Endothelial cell of umbilical vein (primary cell): ENCODE measurements at regions not wholly inside any gene's neighbourhood (a gene's known extent, or its start where the extent isn't known, plus 50 kb on each side); places are given as distances from the start of the nearest gene placed in this dataset.

Experiments
- BruUV-seq: library from RNA; stranded (reverse); fragments of 400-500 nt; replicated peaks from 2 replicates; lab custom pipeline; 2021; lab: Mats Ljungman, UMichigan
- CTCF ChIA-PET: fragments of 300-600, 350-600 bp; sonication (Branson Sonifier 250); formaldehyde crosslinking; loops from one replicate; lab custom pipeline; 2021; ENCODE audit warnings: antibody characterized with exemption, inconsistent platforms; lab: Charles Lee
- POLR2A ChIA-PET: fragments of 300-600, 350-600 bp; sonication (Branson Sonifier 250); formaldehyde crosslinking; loops from one replicate; lab custom pipeline; 2021; ENCODE audit warnings: antibody characterized with exemption, inconsistent platforms; lab: Charles Lee
- DNase-seq: peaks from one replicate; pipeline ENCODE4 v3.0.0-alpha.2; 2011; ENCODE audit warnings: low read depth, low spot score
- FAIRE-seq: peaks from 2 replicates; lab custom pipeline; 2011; peaks lifted over from hg19 to GRCh38; lab: Jason Lieb, UNC
- H2AFZ ChIP-seq: 2 replicates; pipeline ENCODE4 v1.6.0; 2012; ENCODE audit warnings: low read depth, low read length, control low read depth, inconsistent platforms
- H3K27ac ChIP-seq: 2 replicates; pipeline ENCODE4 v1.5.1; 2011; ENCODE audit warnings: low read depth, mild to moderate bottlenecking, control low read depth, low read length, moderate library complexity; ENCODE audit not compliant: insufficient read depth
- H3K27me3 ChIP-seq, 2 experiments: 2 replicates each; pipeline versions ENCODE4 v1.6.0 to v1.6.1; 2011; ENCODE audit warnings: low read length in 2 of 2, mixed read lengths in 1 of 2; ENCODE audit not compliant: control insufficient read depth in 2 of 2, insufficient read depth in 2 of 2
- H3K36me3 ChIP-seq, 2 experiments: 2 replicates in 1 of 2; 3 replicates in 1 of 2; pipeline ENCODE4 v1.5.1; 2011; ENCODE audit warnings: low read length in 2 of 2, mild to moderate bottlenecking in 1 of 2, moderate library complexity in 1 of 2; ENCODE audit not compliant: control insufficient read depth in 2 of 2, insufficient read depth in 2 of 2; ENCODE audit errors: extremely low read depth in 1 of 2
- H3K4me1 ChIP-seq: 3 replicates; pipeline ENCODE4 v1.5.1; 2011; ENCODE audit warnings: mild to moderate bottlenecking, low read length; ENCODE audit not compliant: control insufficient read depth, insufficient read depth; ENCODE audit errors: extremely low read depth
- H3K4me2 ChIP-seq: 2 replicates; pipeline ENCODE4 v1.6.1; 2011; ENCODE audit warnings: low read length, control low read depth, mixed read lengths; ENCODE audit not compliant: insufficient read depth
- H3K4me3 ChIP-seq, 3 experiments: fragments of 200-600 bp in 1 of 3; sonication (generic), shearing (Covaris generic) in 1 of 3; replicated peaks in 1 of 3; 2 replicates each; pipeline ENCODE4 v1.5.1; 2011 to 2016; ENCODE audit warnings: control low read depth in 3 of 3, low read length in 3 of 3, mild to moderate bottlenecking in 2 of 3, inconsistent platforms in 1 of 3, low read depth in 1 of 3, moderate library complexity in 1 of 3; ENCODE audit not compliant: insufficient read depth in 1 of 3
- H3K79me2 ChIP-seq: 2 replicates; pipeline ENCODE4 v1.6.0; 2012; ENCODE audit warnings: low read length, inconsistent platforms; ENCODE audit not compliant: control insufficient read depth, insufficient read depth
- H3K9ac ChIP-seq: replicated peaks from 2 replicates; pipeline ENCODE3; 2011; ENCODE audit warnings: low read length, control low read depth; ENCODE audit not compliant: insufficient read depth; ENCODE audit errors: extremely low read depth
- H3K9me1 ChIP-seq: replicated peaks from 3 replicates; pipeline ENCODE4 v1.6.0; 2011; ENCODE audit warnings: mild to moderate bottlenecking, low read length; ENCODE audit not compliant: control insufficient read depth, insufficient read depth; ENCODE audit errors: extremely low read depth
- H3K9me3 ChIP-seq: replicated peaks from 2 replicates; pipeline ENCODE4 v1.5.1; 2012; ENCODE audit warnings: low read length, inconsistent platforms; ENCODE audit not compliant: control insufficient read depth, insufficient read depth
- H4K20me1 ChIP-seq: replicated peaks from 2 replicates; pipeline ENCODE3; 2011; ENCODE audit warnings: mild to moderate bottlenecking, low read length; ENCODE audit not compliant: control insufficient read depth, insufficient read depth; ENCODE audit errors: extremely low read depth
- EZH2 ChIP-seq: IDR thresholded peaks from 2 replicates; pipeline ENCODE4 v1.6.1; 2012; ENCODE audit warnings: borderline replicate concordance, low read depth, mild to moderate bottlenecking, moderate library complexity, low read length, inconsistent platforms; ENCODE audit not compliant: severe bottlenecking
- FOS ChIP-seq: IDR thresholded peaks from 2 replicates; pipeline ENCODE4 v1.6.1; 2011; ENCODE audit warnings: mild to moderate bottlenecking, low read length, moderate library complexity, borderline replicate concordance; ENCODE audit not compliant: insufficient read depth
- GATA2 ChIP-seq: IDR thresholded peaks from 2 replicates; pipeline ENCODE4 v1.7.0; 2011; ENCODE audit warnings: low read depth, mild to moderate bottlenecking, moderate library complexity, mixed read lengths, low read length; ENCODE audit not compliant: insufficient read length, insufficient read depth
- JUN ChIP-seq: IDR thresholded peaks from 2 replicates; pipeline ENCODE4 v1.6.1; 2011; ENCODE audit warnings: borderline replicate concordance, low read depth; ENCODE audit not compliant: insufficient read length, insufficient read depth
- POLR2A ChIP-seq: IDR thresholded peaks from 2 replicates; pipeline ENCODE4 v1.6.1; 2012; ENCODE audit warnings: low read depth, mild to moderate bottlenecking, control low read depth, low read length
- POLR2AphosphoS5 ChIP-seq: IDR thresholded peaks from 2 replicates; pipeline ENCODE4 v1.6.1; 2012; ENCODE audit warnings: low read depth, mild to moderate bottlenecking, control low read depth, low read length, moderate library complexity; ENCODE audit not compliant: insufficient read depth
- dilution Hi-C: fragments of 300-500 bp; cut with MboI; formaldehyde crosslinking; loops from one replicate; pipeline ENCODE4 v1.15.0; 2019; ENCODE audit warnings: low sequenced_read_pairs; ENCODE audit not compliant: extremely low pct_ligation_motif_present
- intact Hi-C: fragments of 100-400 bp; cut with micrococcal nuclease; formaldehyde crosslinking; loops from one replicate; pipeline ENCODE4 v1.10.0; 2022
- TF ChIP-seq, protein P1 (sequence below), 2 donors: IDR thresholded peaks; 1 replicate in 1 of 2; 2 replicates in 1 of 2; pipeline ENCODE4 v1.5.1; 2011; ENCODE audit warnings: low read length in 2 of 2, mild to moderate bottlenecking in 2 of 2, moderate library complexity in 2 of 2, control low read depth in 1 of 2, inconsistent platforms in 1 of 2, low read depth in 1 of 2; ENCODE audit not compliant: insufficient read depth in 1 of 2; ENCODE audit errors: extremely low read depth in 1 of 2

DNA sequence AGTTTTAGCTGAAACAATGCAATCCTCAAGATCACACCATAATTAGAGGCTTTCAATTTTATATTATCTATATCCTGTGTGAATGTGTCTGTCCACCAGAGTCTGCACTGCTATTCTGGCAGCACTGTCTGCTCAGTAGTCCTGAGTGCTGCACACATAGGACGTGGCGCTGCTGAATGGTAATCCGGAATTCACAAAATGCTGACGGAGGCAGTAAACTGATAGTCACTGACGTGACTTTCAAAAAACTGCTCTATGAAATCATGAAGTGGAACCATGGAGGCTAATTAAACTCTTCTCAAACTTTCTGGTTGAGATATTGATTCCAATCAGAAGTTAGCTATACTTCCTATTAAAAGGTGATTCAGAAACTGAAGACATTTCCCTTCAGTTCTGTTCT, 190.8 kb upstream of the NOX3 start:
- H3K27me3 ChIP-seq = no peaks in the 10 kb centered on the region
- H2AFZ ChIP-seq = no peak overlapping the region
- POLR2A ChIA-PET = no interaction called here

DNA sequence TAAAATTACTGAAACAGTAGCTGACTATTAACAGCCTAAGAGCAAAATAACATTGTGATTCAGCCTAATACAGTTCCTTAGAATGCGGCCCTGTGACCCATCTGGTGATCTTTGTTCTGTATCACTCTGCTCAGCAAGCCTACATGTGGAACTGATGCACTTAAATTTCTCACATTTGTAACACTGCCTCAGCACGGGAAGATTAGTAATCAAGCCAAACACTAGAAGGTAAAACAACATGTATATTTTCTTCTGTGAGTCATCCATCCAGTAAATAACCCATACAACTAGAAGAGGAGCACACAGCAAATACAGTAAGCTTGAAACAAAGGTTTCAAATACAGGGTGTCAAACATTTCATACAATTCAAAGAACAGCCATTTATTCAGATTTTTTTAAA, 189.7 kb upstream of the NOX3 start:
- no peak for TF ChIP-seq EZH2
- TF ChIP-seq POLR2A = no peak
- peak; percentile 36 for TF ChIP-seq JUN
- TF ChIP-seq GATA2 = peak; percentile 28
- TF ChIP-seq FOS = peak; percentile 86
- TF ChIP-seq POLR2AphosphoS5 = no peak
- TF ChIP-seq, protein P1, sequence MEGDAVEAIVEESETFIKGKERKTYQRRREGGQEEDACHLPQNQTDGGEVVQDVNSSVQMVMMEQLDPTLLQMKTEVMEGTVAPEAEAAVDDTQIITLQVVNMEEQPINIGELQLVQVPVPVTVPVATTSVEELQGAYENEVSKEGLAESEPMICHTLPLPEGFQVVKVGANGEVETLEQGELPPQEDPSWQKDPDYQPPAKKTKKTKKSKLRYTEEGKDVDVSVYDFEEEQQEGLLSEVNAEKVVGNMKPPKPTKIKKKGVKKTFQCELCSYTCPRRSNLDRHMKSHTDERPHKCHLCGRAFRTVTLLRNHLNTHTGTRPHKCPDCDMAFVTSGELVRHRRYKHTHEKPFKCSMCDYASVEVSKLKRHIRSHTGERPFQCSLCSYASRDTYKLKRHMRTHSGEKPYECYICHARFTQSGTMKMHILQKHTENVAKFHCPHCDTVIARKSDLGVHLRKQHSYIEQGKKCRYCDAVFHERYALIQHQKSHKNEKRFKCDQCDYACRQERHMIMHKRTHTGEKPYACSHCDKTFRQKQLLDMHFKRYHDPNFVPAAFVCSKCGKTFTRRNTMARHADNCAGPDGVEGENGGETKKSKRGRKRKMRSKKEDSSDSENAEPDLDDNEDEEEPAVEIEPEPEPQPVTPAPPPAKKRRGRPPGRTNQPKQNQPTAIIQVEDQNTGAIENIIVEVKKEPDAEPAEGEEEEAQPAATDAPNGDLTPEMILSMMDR (IDR thresholded peaks at IDR 0.05; ENCODE audit: extremely low read depth in 1 of 2, insufficient read depth in 1 of 2, low read depth in 1 of 2, low read length in 2 of 2) = no peak
- intact Hi-C loops (no loop called here), dilution Hi-C loops (no loop called here)
- Histone ChIP-seq H3K27ac (no peak overlapping the region), H3K9me1 (no peaks in the 10 kb centered on the region), H3K9me3 (no peaks in the 10 kb centered on the region), H3K9ac (no peak overlapping the region), H3K4me1 (peaks cover 13% of the 10 kb centered on the region), H3K27me3 (no peaks in the 10 kb centered on the region), H4K20me1 (no peaks in the 10 kb centered on the region), H3K4me3 (no peak overlapping the region), H3K79me2 (no peaks in the 10 kb centered on the region), H2AFZ (no peak overlapping the region), H3K4me2 (no peak overlapping the region), H3K36me3 (no peaks in the 10 kb centered on the region)
- DNase-seq (peak; percentile 81), FAIRE-seq (peak; percentile 61)
- ChIA-PET CTCF (interaction anchor here (0.9 kb wide), 1 partner anchor 28 kb away, joined by 3 read pairs; no protein-coding TSS in a partner anchor), POLR2A (interaction anchor here (0.6 kb wide), 1 partner anchor 1189 kb away, joined by 3 read pairs; no protein-coding TSS in a partner anchor)
- BruUV-seq = no TSS peak

More for the DNA sequence above, 190.8 kb upstream of the NOX3 start:
- CTCF ChIA-PET = interaction anchor here (0.7 kb wide), 1 partner anchor 9 kb away, joined by 3 read pairs; no protein-coding TSS in a partner anchor
- Histone ChIP-seq H3K9ac (no peak overlapping the region), H3K79me2 (no peaks in the 10 kb centered on the region), H4K20me1 (no peaks in the 10 kb centered on the region), H3K9me1 (no peaks in the 10 kb centered on the region), H3K36me3 (no peaks in the 10 kb centered on the region), H3K9me3 (no peaks in the 10 kb centered on the region), H3K4me2 (no peak overlapping the region), H3K4me3 (no peak overlapping the region), H3K27ac (no peak overlapping the region), H3K4me1 (peaks cover 13% of the 10 kb centered on the region)
- DNase-seq = peak; percentile 31
- BruUV-seq = no TSS peak
- dilution Hi-C loops = no loop called here
- intact Hi-C loops = no loop called here
- no peak for TF ChIP-seq JUN
- TF ChIP-seq POLR2A = no peak
- TF ChIP-seq GATA2 = no peak
- TF ChIP-seq, protein P1 (IDR thresholded peaks at IDR 0.05; ENCODE audit: extremely low read depth in 1 of 2, insufficient read depth in 1 of 2, low read depth in 1 of 2, low read length in 2 of 2) = no peak
- TF ChIP-seq EZH2 = no peak
- TF ChIP-seq POLR2AphosphoS5 = no peak
- no peak for FAIRE-seq
